ENCODE measurements at regions not wholly inside any gene's neighbourhood (a gene's known extent, or its start where the extent isn't known, plus 50 kb on each side); places are given as distances from the start of the nearest gene placed in this dataset.

GRCh38 chr3:178218231-178218630 lies 318.0 kb upstream of the KCNMB2 start:
- no peak for TF ChIP-seq POLR2AphosphoS5 (IDR thresholded peaks at IDR 0.05; ENCODE audit: low read depth, low read length)
- TF ChIP-seq TAF1 (IDR thresholded peaks at IDR 0.05; ENCODE audit: low read depth, low read length), result no peak
- no peak for TF ChIP-seq POU2F2 (IDR thresholded peaks at IDR 0.05; ENCODE audit: low read depth, low read length)

Measured in GM12891 (cell line).